Heart left ventricle (tissue), 16 donors: ENCODE measurements at regions not wholly inside any gene's neighbourhood (a gene's known extent, or its start where the extent isn't known, plus 50 kb on each side); places are given as distances from the start of the nearest gene placed in this dataset.

Experiments
- ATAC-seq, 4 donors: fragments of 200-7000 bp; cut with Tn5 transposase; one replicate each; pipeline ENCODE4 v1.9.1; 2020 to 2022; ENCODE audit warnings: moderate library complexity in 4 of 4, mild to moderate bottlenecking in 3 of 4, moderate number of reproducible peaks in 1 of 4
- DNase-seq, 5 donors: peaks; one replicate each; pipeline ENCODE4 v3.0.0-alpha.2; 2020
- H3K27ac ChIP-seq, 12 donors: fragments of 200-600 bp; sonication (generic) in 4 of 12; one replicate each; pipeline versions ENCODE4 v1.5.0 to v1.8.0; 2016 to 2022; ENCODE audit warnings: mild to moderate bottlenecking in 2 of 12
- H3K27me3 ChIP-seq, 9 donors: fragments of 200-600 bp; sonication (generic) in 2 of 9; one replicate each; pipeline versions ENCODE4 v1.5.1 to v1.8.0; 2016 to 2022; ENCODE audit warnings: mild to moderate bottlenecking in 3 of 9
- H3K36me3 ChIP-seq, 9 donors: fragments of 200-600 bp; sonication (generic) in 2 of 9; one replicate each; pipeline versions ENCODE4 v1.5.0 to v1.8.0; 2018 to 2022; ENCODE audit warnings: mild to moderate bottlenecking in 2 of 9
- H3K4me1 ChIP-seq, 12 donors: fragments of 200-600 bp; sonication (generic) in 4 of 12; one replicate each; pipeline versions ENCODE4 v1.5.0 to v1.8.0; 2016 to 2022; ENCODE audit warnings: mild to moderate bottlenecking in 3 of 12
- H3K4me3 ChIP-seq, 12 donors: fragments of 200-600 bp; sonication (generic) in 4 of 12; one replicate each; pipeline versions ENCODE4 v1.5.0 to v1.8.0; 2017 to 2022; ENCODE audit warnings: mild to moderate bottlenecking in 9 of 12, moderate library complexity in 4 of 12
- H3K9me3 ChIP-seq, 12 donors: fragments of 200-600 bp; sonication (generic) in 4 of 12; one replicate each; pipeline versions ENCODE4 v1.5.0 to v1.8.0; 2016 to 2022; ENCODE audit warnings: mild to moderate bottlenecking in 1 of 12
- POLR2A ChIP-seq, 2 donors: fragments of 450-650 bp; IDR thresholded peaks; one replicate each; pipeline ENCODE4 v1.6.1; 2017; ENCODE audit warnings: antibody characterized with exemption in 2 of 2, mild to moderate bottlenecking in 2 of 2, moderate library complexity in 2 of 2
- WGBS, 4 donors: extraction: QIAGEN DNeasy Blood & Tissue Kit in 2 of 4; methylation state at CpG; one replicate each; pipeline versions ENCODE4 v1.1.5 to v1.1.7; 2013 to 2018; 5-methylcytosine and 5-hydroxymethylcytosine counted together
- intact Hi-C, 10 donors: fragments of 100-400 bp; cut with DNase I; formaldehyde crosslinking; loops; one replicate each; pipeline versions ENCODE4 v1.11.1 to v1.14.2; 2022
- TF ChIP-seq, protein P1 (sequence below), 12 donors: fragments of 200-600 bp; sonication (generic) in 4 of 12; IDR thresholded peaks; one replicate each; pipeline versions ENCODE4 v1.5.0 to v1.8.0; 2018 to 2022; ENCODE audit warnings: antibody characterized with exemption in 12 of 12, mild to moderate bottlenecking in 5 of 12
- donor health status: ischemic (EF 13 %, LVEDD 7.1; RV severe dilation, severe dysfunction).
- donor health status: healthy with polysubstance abuse.
- donor health status: DM: no; HTN: yes; CAD: no.
- donor health status: DM: no; HTN: no; CAD: no.
- donor health status: ischemic (EF 25% LVEDD 6.9; RV normal size, moderate dysfunction).
- donor health status: ischemic (EF 25% LVEDD 5.7; RV mildly dilated, moderate dysfunction).
- donor health status: healthy.
- donor health status: DM: yes; HTN: yes; CAD: no.
- donor health status: ischemic (EF 35%, LVEDD 5.7; RV mildly dilated, moderate dysfunction).
- donor health status: nonischemic (EF 11% LVEDD 7.7; RV severe dilation, severe dysfunction).
- donor health status: DM: yes; HTN: yes; CAD: no.
- donor health status: PGD.
- donor health status: ischemic (EF 29% LVEDD 5.4; RV normal size, mild dysfunction).
- donor health status: nonischemic (EF 23%, LVEDD 6.1; RV moderate dilation, normal function).

DNA sequence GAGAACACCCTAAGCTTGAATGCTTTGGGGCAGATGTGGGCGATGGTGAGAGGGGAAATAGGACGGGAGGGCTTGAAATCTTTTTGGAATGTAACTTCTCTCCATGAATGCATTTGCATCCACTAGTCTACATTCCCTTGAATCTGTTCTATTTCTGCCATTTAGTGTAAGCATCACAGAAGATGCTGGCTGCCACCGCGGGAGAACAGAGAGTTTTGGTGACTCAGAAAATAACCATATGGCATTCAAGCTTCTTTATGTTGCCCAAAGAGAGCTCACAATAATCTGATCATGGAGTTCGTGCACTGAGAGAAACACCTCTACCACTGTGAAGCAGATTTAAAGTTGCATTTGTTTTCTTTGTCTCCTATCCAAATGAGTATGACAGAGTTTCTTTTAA, 52.6 kb upstream of the OTX2 start:
- Histone ChIP-seq H3K27me3 (peaks cover 0 to 23% (median 0%) of the 10 kb centered on the region in 9 donors), H3K4me3 (no peak overlapping the region), H3K27ac (no peak overlapping the region), H3K9me3 (no peaks in the 10 kb centered on the region), H3K36me3 (no peaks in the 10 kb centered on the region), H3K4me1 (no peaks in the 10 kb centered on the region)
- no peak for DNase-seq
- WGBS, 4 donors: 53 to 62% (median 59%) methylated on average over 5 of the region's 5 CpGs
- TF ChIP-seq, protein P1, sequence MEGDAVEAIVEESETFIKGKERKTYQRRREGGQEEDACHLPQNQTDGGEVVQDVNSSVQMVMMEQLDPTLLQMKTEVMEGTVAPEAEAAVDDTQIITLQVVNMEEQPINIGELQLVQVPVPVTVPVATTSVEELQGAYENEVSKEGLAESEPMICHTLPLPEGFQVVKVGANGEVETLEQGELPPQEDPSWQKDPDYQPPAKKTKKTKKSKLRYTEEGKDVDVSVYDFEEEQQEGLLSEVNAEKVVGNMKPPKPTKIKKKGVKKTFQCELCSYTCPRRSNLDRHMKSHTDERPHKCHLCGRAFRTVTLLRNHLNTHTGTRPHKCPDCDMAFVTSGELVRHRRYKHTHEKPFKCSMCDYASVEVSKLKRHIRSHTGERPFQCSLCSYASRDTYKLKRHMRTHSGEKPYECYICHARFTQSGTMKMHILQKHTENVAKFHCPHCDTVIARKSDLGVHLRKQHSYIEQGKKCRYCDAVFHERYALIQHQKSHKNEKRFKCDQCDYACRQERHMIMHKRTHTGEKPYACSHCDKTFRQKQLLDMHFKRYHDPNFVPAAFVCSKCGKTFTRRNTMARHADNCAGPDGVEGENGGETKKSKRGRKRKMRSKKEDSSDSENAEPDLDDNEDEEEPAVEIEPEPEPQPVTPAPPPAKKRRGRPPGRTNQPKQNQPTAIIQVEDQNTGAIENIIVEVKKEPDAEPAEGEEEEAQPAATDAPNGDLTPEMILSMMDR (IDR thresholded peaks at IDR 0.05): no peak
- no peak for TF ChIP-seq POLR2A (IDR thresholded peaks at IDR 0.05)
- intact Hi-C loops: no loop called here
- ATAC-seq: no peak

DNA sequence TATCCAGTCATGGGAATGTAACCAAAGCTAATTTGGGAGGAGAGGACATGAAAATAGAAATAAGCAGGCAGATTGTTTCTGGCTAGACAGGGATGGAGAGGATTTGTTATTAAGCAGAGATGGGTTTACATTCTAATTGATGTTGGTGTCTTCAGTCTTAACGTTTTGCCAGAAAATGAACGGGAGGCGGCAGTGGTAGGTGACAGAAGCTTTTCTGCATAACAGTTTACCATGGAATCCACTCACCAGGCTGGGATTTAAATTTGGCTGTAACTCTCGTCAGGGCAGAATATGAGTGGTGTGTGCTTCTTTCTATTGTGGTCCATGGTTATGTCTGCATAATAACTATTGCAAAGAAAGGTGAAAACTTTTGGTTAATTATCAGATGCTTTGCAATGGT, 50.2 kb upstream of the OTX2 start:
- ATAC-seq: no peak
- no peak for TF ChIP-seq POLR2A (IDR thresholded peaks at IDR 0.05)
- TF ChIP-seq, protein P1 (IDR thresholded peaks at IDR 0.05): no peak

More for the DNA sequence above, 50.2 kb upstream of the OTX2 start:
- H3K4me3 ChIP-seq: no peak overlapping the region
- H3K27ac ChIP-seq: no peak overlapping the region
- H3K36me3 ChIP-seq: no peaks in the 10 kb centered on the region
- no peaks in the 10 kb centered on the region for H3K9me3 ChIP-seq
- 32 to 41% (median 39%) methylated on average over 4 of the region's 4 CpGs for WGBS, 4 donors
- no peak for DNase-seq
- no peaks in the 10 kb centered on the region for H3K4me1 ChIP-seq
- intact Hi-C loops: no loop called here
- H3K27me3 ChIP-seq: peaks cover 0 to 43% (median 5%) of the 10 kb centered on the region in 9 donors
